KOPT-K1 (cell line): ENCODE measurements at regions not wholly inside any gene's neighbourhood (a gene's known extent, or its start where the extent isn't known, plus 50 kb on each side); places are given as distances from the start of the nearest gene placed in this dataset.
"Not testable (repeated sequence)": the region's sequence is repeated elsewhere in the genome, so short reads cannot be mapped to it uniquely, and the experiment has no call there.

Experiments used
- H3K27ac ChIP-seq: fragments of 200-600 bp; sonication (generic); 2 replicates; pipeline ENCODE4 v1.5.1; 2016; ENCODE audit warnings: antibody characterized with exemption, mild to moderate bottlenecking, low read depth, low read length; ENCODE audit not compliant: poor library complexity, severe bottlenecking
- H3K36me3 ChIP-seq: fragments of 200-600 bp; sonication (generic); 2 replicates; pipeline ENCODE4 v1.5.1; 2017; ENCODE audit warnings: antibody characterized with exemption, mild to moderate bottlenecking, low read length, moderate library complexity; ENCODE audit not compliant: insufficient read depth
- H3K9me3 ChIP-seq: fragments of 200-600 bp; sonication (generic); 2 replicates; pipeline ENCODE4 v1.5.1; 2017; ENCODE audit warnings: antibody characterized with exemption, low read length, mild to moderate bottlenecking; ENCODE audit not compliant: insufficient read depth, poor library complexity, severe bottlenecking

- no peak overlapping the region for H3K27ac ChIP-seq
- H3K36me3 ChIP-seq = no peaks in the 10 kb centered on the region
- H3K9me3 ChIP-seq = no peaks in the 10 kb centered on the region
These were observed 480.2 kb upstream of the ERCC4 start for GRCh38 chr16:13439766-13440165.

- Histone ChIP-seq H3K9me3 (no peaks in the 10 kb centered on the region), H3K27ac (no peak overlapping the region), H3K36me3 (no peaks in the 10 kb centered on the region)
These were observed 478.3 kb upstream of the ERCC4 start for GRCh38 chr16:13441675-13442074.

- Histone ChIP-seq H3K36me3 (no peaks in the 10 kb centered on the region), H3K9me3 (no peaks in the 10 kb centered on the region), H3K27ac (no peak overlapping the region)
These were observed 471.6 kb upstream of the ERCC4 start for GRCh38 chr16:13448346-13448745.

- Histone ChIP-seq H3K27ac (no peak overlapping the region), H3K9me3 (no peaks in the 10 kb centered on the region), H3K36me3 (no peaks in the 10 kb centered on the region)
These were observed 466.6 kb upstream of the ERCC4 start for GRCh38 chr16:13453325-13453724.

- Histone ChIP-seq H3K9me3 (no peaks in the 10 kb centered on the region), H3K27ac (no peak overlapping the region), H3K36me3 (no peaks in the 10 kb centered on the region)
These were observed 465.9 kb upstream of the ERCC4 start for GRCh38 chr16:13453938-13454553.

- Histone ChIP-seq H3K9me3 (no peaks in the 10 kb centered on the region), H3K36me3 (no peaks in the 10 kb centered on the region), H3K27ac (no peak overlapping the region)
These were observed 456.3 kb upstream of the ERCC4 start for GRCh38 chr16:13463619-13464018.

- no peaks in the 10 kb centered on the region for H3K9me3 ChIP-seq
- no peak overlapping the region for H3K27ac ChIP-seq
- H3K36me3 ChIP-seq = no peaks in the 10 kb centered on the region
These were observed 448.9 kb upstream of the ERCC4 start for GRCh38 chr16:13471036-13471435.

GRCh38 chr16:13478991-13479390 is 441.0 kb upstream of the ERCC4 start:
- Histone ChIP-seq H3K27ac (no peak overlapping the region), H3K9me3 (no peaks in the 10 kb centered on the region), H3K36me3 (no peaks in the 10 kb centered on the region)

GRCh38 chr16:13479549-13479948 is 440.4 kb upstream of the ERCC4 start:
- no peak overlapping the region for H3K27ac ChIP-seq
- no peaks in the 10 kb centered on the region for H3K9me3 ChIP-seq
- no peaks in the 10 kb centered on the region for H3K36me3 ChIP-seq

GRCh38 chr16:13480801-13481200 is 439.2 kb upstream of the ERCC4 start:
- no peak overlapping the region for H3K27ac ChIP-seq
- H3K9me3 ChIP-seq = no peaks in the 10 kb centered on the region
- no peaks in the 10 kb centered on the region for H3K36me3 ChIP-seq

- Histone ChIP-seq H3K9me3 (no peaks in the 10 kb centered on the region), H3K36me3 (no peaks in the 10 kb centered on the region), H3K27ac (no peak overlapping the region)
These were observed 436.8 kb upstream of the ERCC4 start for GRCh38 chr16:13483121-13483520.

GRCh38 chr16:13489416-13489815 is 430.5 kb upstream of the ERCC4 start:
- not testable (repeated sequence) for H3K9me3 ChIP-seq, H3K36me3 ChIP-seq, H3K27ac ChIP-seq

GRCh38 chr16:13492046-13492445 is 427.9 kb upstream of the ERCC4 start:
- Histone ChIP-seq H3K9me3 (no peaks in the 10 kb centered on the region), H3K27ac (no peak overlapping the region), H3K36me3 (no peaks in the 10 kb centered on the region)

- no peaks in the 10 kb centered on the region for H3K9me3 ChIP-seq
- no peak overlapping the region for H3K27ac ChIP-seq
- H3K36me3 ChIP-seq = no peaks in the 10 kb centered on the region
These were observed 415.9 kb upstream of the ERCC4 start for GRCh38 chr16:13503960-13504635.

GRCh38 chr16:13507530-13507929 is 412.4 kb upstream of the ERCC4 start:
- H3K27ac ChIP-seq = no peak overlapping the region

More at GRCh38 chr16:13507530-13507929, 412.4 kb upstream of the ERCC4 start:
- Histone ChIP-seq H3K9me3 (no peaks in the 10 kb centered on the region), H3K36me3 (no peaks in the 10 kb centered on the region)
